ENCODE measurements at regions not wholly inside any gene's neighbourhood (a gene's known extent, or its start where the extent isn't known, plus 50 kb on each side); places are given as distances from the start of the nearest gene placed in this dataset.

- TF ChIP-seq POLR2A (IDR thresholded peaks at IDR 0.05; ENCODE audit: low read depth, low read length) (no peak), TAF1 (IDR thresholded peaks at IDR 0.05; ENCODE audit: borderline replicate concordance, low read depth, low read length) (no peak)
These were observed 57.4 kb upstream of the PRSS3 start for GRCh38 chr9:33737811-33738606.

All from GM12892 (cell line).